ENCODE measurements at regions not wholly inside any gene's neighbourhood (a gene's known extent, or its start where the extent isn't known, plus 50 kb on each side); places are given as distances from the start of the nearest gene placed in this dataset.

- DNase-seq (ENCODE audit: low spot score) = no peak
- no peaks in the 10 kb centered on the region for H3K36me3 ChIP-seq
- H3K9me3 ChIP-seq = no peaks in the 10 kb centered on the region
- peaks cover 0 to 8% of the 10 kb centered on the region in 2 donors for H3K4me1 ChIP-seq (ENCODE audit: control insufficient read depth in 1 of 2, low read depth in 2 of 2)
- no peak for ATAC-seq (ENCODE audit: insufficient number of reproducible peaks, low FRiP score, low read depth)
- TF ChIP-seq CTCF (IDR thresholded peaks at IDR 0.05) = no peak
- no peak overlapping the region for H3K27ac ChIP-seq
- H3K4me3 ChIP-seq = no peak overlapping the region
- no peaks in the 10 kb centered on the region for H3K27me3 ChIP-seq (replicated peaks; ENCODE audit: insufficient read depth)
Measured at GRCh38 chr4:53913771-53914170, 150.6 kb downstream of the CHIC2 start.

- Histone ChIP-seq H3K4me3 (no peak overlapping the region), H3K27me3 (replicated peaks; ENCODE audit: insufficient read depth) (no peaks in the 10 kb centered on the region), H3K27ac (no peak overlapping the region), H3K4me1 (ENCODE audit: control insufficient read depth in 1 of 2, low read depth in 2 of 2) (peaks cover 0 to 12% of the 10 kb centered on the region in 2 donors), H3K9me3 (no peaks in the 10 kb centered on the region), H3K36me3 (no peaks in the 10 kb centered on the region)
- no peak for TF ChIP-seq CTCF (IDR thresholded peaks at IDR 0.05)
- DNase-seq (ENCODE audit: low spot score) (no peak), ATAC-seq (ENCODE audit: insufficient number of reproducible peaks, low FRiP score, low read depth) (no peak)
Measured at GRCh38 chr4:53912766-53913497, 151.5 kb downstream of the CHIC2 start.

- H3K4me3 ChIP-seq = peak overlapping the region; percentile 64
- peaks cover 0 to 43% of the 10 kb centered on the region in 2 donors for H3K4me1 ChIP-seq (ENCODE audit: control insufficient read depth in 1 of 2, low read depth in 2 of 2)
- no peaks in the 10 kb centered on the region for H3K36me3 ChIP-seq
- DNase-seq (ENCODE audit: low spot score) = no peak
- no peaks in the 10 kb centered on the region for H3K9me3 ChIP-seq
- peak; percentile 35 for TF ChIP-seq CTCF (IDR thresholded peaks at IDR 0.05)
- ATAC-seq (ENCODE audit: insufficient number of reproducible peaks, low FRiP score, low read depth) = peak; percentile 79
- peak overlapping the region; percentile 40 to 60 for H3K27ac ChIP-seq
- no peaks in the 10 kb centered on the region for H3K27me3 ChIP-seq (replicated peaks; ENCODE audit: insufficient read depth)
Measured at GRCh38 chr4:53908661-53909078, 155.7 kb downstream of the CHIC2 start.

GRCh38 chr4:53907772-53908171 is 156.6 kb downstream of the CHIC2 start:
- DNase-seq (ENCODE audit: low spot score) (no peak), ATAC-seq (ENCODE audit: insufficient number of reproducible peaks, low FRiP score, low read depth) (no peak)
- Histone ChIP-seq H3K27ac (peak overlapping the region in 1 of 2 donors; percentile 60), H3K36me3 (no peaks in the 10 kb centered on the region), H3K9me3 (no peaks in the 10 kb centered on the region), H3K4me3 (no peak overlapping the region), H3K4me1 (ENCODE audit: control insufficient read depth in 1 of 2, low read depth in 2 of 2) (peaks cover 0 to 43% of the 10 kb centered on the region in 2 donors), H3K27me3 (replicated peaks; ENCODE audit: insufficient read depth) (no peaks in the 10 kb centered on the region)
- TF ChIP-seq CTCF (IDR thresholded peaks at IDR 0.05) = no peak

GRCh38 chr4:53906606-53907190 is 157.7 kb downstream of the CHIC2 start:
- Histone ChIP-seq H3K36me3 (no peaks in the 10 kb centered on the region), H3K9me3 (no peaks in the 10 kb centered on the region), H3K4me3 (peak overlapping the region; percentile 61), H3K27ac (no peak overlapping the region), H3K27me3 (replicated peaks; ENCODE audit: insufficient read depth) (no peaks in the 10 kb centered on the region), H3K4me1 (ENCODE audit: control insufficient read depth in 1 of 2, low read depth in 2 of 2) (peaks cover 0 to 43% of the 10 kb centered on the region in 2 donors)
- ATAC-seq (ENCODE audit: insufficient number of reproducible peaks, low FRiP score, low read depth) (no peak), DNase-seq (ENCODE audit: low spot score) (no peak)
- TF ChIP-seq CTCF (IDR thresholded peaks at IDR 0.05) = no peak
